ENCODE measurements at regions not wholly inside any gene's neighbourhood (a gene's known extent, or its start where the extent isn't known, plus 50 kb on each side); places are given as distances from the start of the nearest gene placed in this dataset.

- Histone ChIP-seq H3K14ac (ENCODE audit: insufficient read length) (no peak overlapping the region), H3K56ac (replicated peaks; ENCODE audit: insufficient read length, low read depth, low read length) (no peak overlapping the region), H2AK5ac (ENCODE audit: low read depth, low read length) (no peak overlapping the region), H2BK15ac (ENCODE audit: low read length) (no peak overlapping the region), H3K23me2 (ENCODE audit: low read depth, low read length) (no peaks in the 10 kb centered on the region), H4K5ac (ENCODE audit: insufficient read length, low read depth, low read length) (no peak overlapping the region), H3K4ac (replicated peaks; ENCODE audit: insufficient read length, low read depth, low read length) (no peak overlapping the region), H3K27ac (ENCODE audit: low read depth, low read length) (no peak overlapping the region), H3K79me2 (ENCODE audit: control insufficient read depth in 1 of 2, insufficient read depth in 2 of 2, low read length in 2 of 2) (no peaks in the 10 kb centered on the region), H3K27me3 (replicated peaks in 1 of 4; ENCODE audit: control insufficient read depth in 3 of 4, extremely low read depth in 1 of 4, insufficient read depth in 3 of 4, low read length in 3 of 4) (no peaks in the 10 kb centered on the region), H3K23ac (ENCODE audit: insufficient read length) (no peak overlapping the region), H3K4me3 (ENCODE audit: extremely low read depth in 1 of 4, insufficient read depth in 2 of 4, low read depth in 3 of 4, low read length in 4 of 4) (no peak overlapping the region), H2AFZ (ENCODE audit: low read length) (no peak overlapping the region), H2BK120ac (replicated peaks; ENCODE audit: low read depth, low read length) (no peak overlapping the region), H3K4me2 (ENCODE audit: insufficient read depth in 1 of 2, low read depth in 2 of 2, low read length in 2 of 2) (no peak overlapping the region), H4K8ac (ENCODE audit: extremely low read depth, insufficient read depth, low read length) (no peak overlapping the region), H3K4me1 (replicated peaks in 1 of 4; ENCODE audit: control insufficient read depth in 3 of 4, insufficient read depth in 4 of 4, low read length in 3 of 4) (no peaks in the 10 kb centered on the region), H4K20me1 (replicated peaks in 1 of 2; ENCODE audit: control insufficient read depth in 1 of 2, insufficient read depth in 2 of 2, low read length in 2 of 2) (no peaks in the 10 kb centered on the region), H2BK20ac (ENCODE audit: low read length) (no peak overlapping the region), H3K9ac (replicated peaks in 1 of 4; ENCODE audit: extremely low read depth in 1 of 4, low read depth in 3 of 4, low read length in 3 of 4) (no peak overlapping the region), H3K9me3 (ENCODE audit: insufficient read depth in 2 of 2, low read depth in 1 of 2, low read length in 1 of 2) (no peaks in the 10 kb centered on the region), H2BK12ac (ENCODE audit: low read depth, low read length) (no peak overlapping the region), H3K18ac (ENCODE audit: extremely low read depth, low read length) (no peak overlapping the region), H4K91ac (replicated peaks; ENCODE audit: insufficient read length, low read length) (no peak overlapping the region), H3K36me3 (ENCODE audit: control insufficient read depth in 2 of 4, insufficient read depth in 4 of 4, low read length in 3 of 4) (no peaks in the 10 kb centered on the region), H3K79me1 (ENCODE audit: low read depth, low read length) (no peaks in the 10 kb centered on the region), H2BK5ac (ENCODE audit: low read depth, low read length) (no peak overlapping the region)
- ChIA-PET POLR2A (ENCODE audit: partially characterized antibody) (no interaction called here), CTCF (ENCODE audit: partially characterized antibody) (interaction anchor here (0.7 to 1.1 kb wide), 2 partner anchors 11 to 361 kb away, joined by 3 to 4 read pairs; no protein-coding TSS in a partner anchor)
- FAIRE-seq (no peak), DNase-seq (ENCODE audit: low read depth in 1 of 2, low spot score in 2 of 2) (no peak)
- WGBS, 2 experiments (ENCODE audit: extremely low coverage in 1 of 2, insufficient coverage in 1 of 2, insufficient read length in 1 of 2, insufficient replicate concordance in 2 of 2, low coverage in 1 of 2, low lambda C conversion rate in 2 of 2, missing lambda C conversion rate in 1 of 2): 92% methylated on average over 1 of the region's 1 CpG; no CpG with 5 or more reads in 1 of the 2 experiments
- TF ChIP-seq NANOG (IDR thresholded peaks at IDR 0.05; ENCODE audit: insufficient read depth, low read depth, low read length, poor library complexity, severe bottlenecking) (no peak), MAFK (IDR thresholded peaks at IDR 0.05; ENCODE audit: low read depth, low read length) (no peak), TBP (IDR thresholded peaks at IDR 0.05; ENCODE audit: low read depth, low read length) (no peak), SIX5 (IDR thresholded peaks at IDR 0.05; ENCODE audit: low read depth, low read length) (no peak), SP1 (IDR thresholded peaks at IDR 0.05; ENCODE audit: low read depth, low read length) (no peak), SP4 (IDR thresholded peaks at IDR 0.05; ENCODE audit: low read length) (no peak), YY1 (IDR thresholded peaks at IDR 0.05; ENCODE audit: low read depth, low read length) (no peak), POU5F1 (IDR thresholded peaks at IDR 0.05; ENCODE audit: low read depth, low read length) (no peak), KDM5A (IDR thresholded peaks at IDR 0.05; ENCODE audit: low read length) (no peak)
- TF ChIP-seq, protein P1, sequence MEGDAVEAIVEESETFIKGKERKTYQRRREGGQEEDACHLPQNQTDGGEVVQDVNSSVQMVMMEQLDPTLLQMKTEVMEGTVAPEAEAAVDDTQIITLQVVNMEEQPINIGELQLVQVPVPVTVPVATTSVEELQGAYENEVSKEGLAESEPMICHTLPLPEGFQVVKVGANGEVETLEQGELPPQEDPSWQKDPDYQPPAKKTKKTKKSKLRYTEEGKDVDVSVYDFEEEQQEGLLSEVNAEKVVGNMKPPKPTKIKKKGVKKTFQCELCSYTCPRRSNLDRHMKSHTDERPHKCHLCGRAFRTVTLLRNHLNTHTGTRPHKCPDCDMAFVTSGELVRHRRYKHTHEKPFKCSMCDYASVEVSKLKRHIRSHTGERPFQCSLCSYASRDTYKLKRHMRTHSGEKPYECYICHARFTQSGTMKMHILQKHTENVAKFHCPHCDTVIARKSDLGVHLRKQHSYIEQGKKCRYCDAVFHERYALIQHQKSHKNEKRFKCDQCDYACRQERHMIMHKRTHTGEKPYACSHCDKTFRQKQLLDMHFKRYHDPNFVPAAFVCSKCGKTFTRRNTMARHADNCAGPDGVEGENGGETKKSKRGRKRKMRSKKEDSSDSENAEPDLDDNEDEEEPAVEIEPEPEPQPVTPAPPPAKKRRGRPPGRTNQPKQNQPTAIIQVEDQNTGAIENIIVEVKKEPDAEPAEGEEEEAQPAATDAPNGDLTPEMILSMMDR (IDR thresholded peaks at IDR 0.05; ENCODE audit: control extremely low read depth in 1 of 3, insufficient read depth in 1 of 3, low read depth in 1 of 3, low read length in 3 of 3): no peak
These were observed 327.8 kb upstream of the ADGRB3 start for GRCh38 chr6:68307301-68307700.

Measured in H1 (cell line).